Calu3 (cell line): ENCODE measurements at regions not wholly inside any gene's neighbourhood (a gene's known extent, or its start where the extent isn't known, plus 50 kb on each side); places are given as distances from the start of the nearest gene placed in this dataset.

Experiments
- BruUV-seq: library from RNA; stranded (reverse); fragments of 400-500 nt; replicated peaks from 2 replicates; lab custom pipeline; 2021; lab: Mats Ljungman, UMichigan
- CTCF ChIA-PET: fragments of 300-600 bp; sonication (Branson Sonifier 250); formaldehyde crosslinking; loops from one replicate; lab custom pipeline; 2022; ENCODE audit warnings: antibody characterized with exemption; lab: Charles Lee
- DNase-seq: peaks from one replicate; pipeline ENCODE4 v3.0.0; 2022
- H3K27ac Mint-ChIP-seq: one replicate; pipeline ENCODE4 v1.8.0; 2022; ENCODE audit warnings: mixed read lengths; ENCODE audit not compliant: unreplicated experiment
- H3K27me3 Mint-ChIP-seq: one replicate; pipeline ENCODE4 v1.8.0; 2022; ENCODE audit warnings: mixed read lengths; ENCODE audit not compliant: unreplicated experiment
- H3K36me3 Mint-ChIP-seq: one replicate; pipeline ENCODE4 v1.8.0; 2022; ENCODE audit warnings: mild to moderate bottlenecking, moderate library complexity, mixed read lengths; ENCODE audit not compliant: insufficient read depth, unreplicated experiment
- H3K4me1 Mint-ChIP-seq: one replicate; pipeline ENCODE4 v1.8.0; 2022; ENCODE audit warnings: mild to moderate bottlenecking, low read depth, mixed read lengths; ENCODE audit not compliant: unreplicated experiment
- H3K4me3 Mint-ChIP-seq: one replicate; pipeline ENCODE4 v1.8.0; 2022; ENCODE audit warnings: mild to moderate bottlenecking, low read depth, moderate library complexity, mixed read lengths; ENCODE audit not compliant: unreplicated experiment
- H3K9me3 Mint-ChIP-seq: one replicate; pipeline ENCODE4 v1.8.0; 2022; ENCODE audit warnings: low read depth, mixed read lengths; ENCODE audit not compliant: unreplicated experiment
- CTCF ChIP-seq: fragments of 200-600 bp; IDR thresholded peaks from one replicate; pipeline ENCODE4 v1.8.0; 2022; ENCODE audit warnings: antibody characterized with exemption; ENCODE audit not compliant: unreplicated experiment
- intact Hi-C: fragments of 100-400 bp; cut with micrococcal nuclease; formaldehyde crosslinking; loops from one replicate; pipeline ENCODE4 v1.10.0; 2022; ENCODE audit not compliant: unreplicated experiment

DNA sequence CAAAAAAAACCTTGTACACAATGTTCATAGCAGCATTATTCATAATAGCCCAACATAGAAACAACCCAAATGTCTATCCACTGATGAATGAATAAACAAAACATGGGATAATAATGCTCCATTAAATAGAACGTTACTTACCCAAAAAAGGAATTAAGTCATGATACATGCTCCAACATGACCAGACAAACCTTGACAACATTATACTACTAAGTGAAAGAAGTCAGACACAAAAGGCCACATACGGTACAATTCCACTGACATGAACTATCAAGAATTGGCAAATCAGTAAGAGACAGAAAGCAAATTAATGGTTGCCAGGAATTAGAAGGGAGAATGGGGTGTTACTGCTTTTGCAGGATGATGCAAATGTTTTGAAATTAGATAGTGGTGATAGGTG is 193.8 kb upstream of the SHISA6 start:
- H3K27ac Mint-ChIP-seq, result no peak overlapping the region
- DNase-seq, result no peak
- CTCF ChIA-PET, result no interaction called here
- H3K4me3 Mint-ChIP-seq, result no peak overlapping the region
- peaks cover 9% of the 10 kb centered on the region for H3K9me3 Mint-ChIP-seq
- H3K36me3 Mint-ChIP-seq, result no peaks in the 10 kb centered on the region
- TF ChIP-seq CTCF, result no peak
- H3K4me1 Mint-ChIP-seq, result no peaks in the 10 kb centered on the region
- no TSS peak for BruUV-seq
- H3K27me3 Mint-ChIP-seq, result no peaks in the 10 kb centered on the region
- intact Hi-C loops, result no loop called here

GRCh38 chr17:11039342-11039741 is 201.5 kb upstream of the PIRT start:
- intact Hi-C loops, result no loop called here
- no peaks in the 10 kb centered on the region for H3K27me3 Mint-ChIP-seq
- H3K36me3 Mint-ChIP-seq, result no peaks in the 10 kb centered on the region
- no TSS peak for BruUV-seq
- DNase-seq, result no peak
- CTCF ChIA-PET, result no interaction called here
- no peak for TF ChIP-seq CTCF
- H3K4me1 Mint-ChIP-seq, result no peaks in the 10 kb centered on the region
- no peak overlapping the region for H3K27ac Mint-ChIP-seq
- H3K4me3 Mint-ChIP-seq, result no peak overlapping the region
- peaks cover 8% of the 10 kb centered on the region for H3K9me3 Mint-ChIP-seq

DNA sequence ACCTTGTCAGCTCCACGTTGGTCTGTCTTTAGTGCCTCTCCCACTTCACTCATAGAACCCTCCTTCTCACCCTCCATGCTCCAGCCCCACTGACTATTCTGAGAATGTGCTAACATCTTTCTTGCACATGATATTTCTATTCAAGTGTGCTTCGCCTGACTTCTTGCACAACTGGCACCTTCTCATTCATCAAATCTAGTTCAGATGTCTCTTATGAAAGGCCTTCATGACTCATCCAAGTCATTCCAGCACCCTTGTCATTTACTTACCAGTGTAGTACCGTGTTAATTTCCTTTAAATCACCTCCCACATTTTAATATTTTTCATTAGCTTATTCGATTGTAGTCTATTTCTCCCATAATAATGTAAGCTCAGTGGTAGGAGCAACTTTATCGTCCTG is 197.8 kb upstream of the PIRT start:
- Mint-ChIP-seq H3K4me1 (no peaks in the 10 kb centered on the region), H3K36me3 (no peaks in the 10 kb centered on the region), H3K27me3 (no peaks in the 10 kb centered on the region), H3K27ac (no peak overlapping the region), H3K4me3 (no peak overlapping the region), H3K9me3 (peaks cover 6% of the 10 kb centered on the region)
- no TSS peak for BruUV-seq
- no peak for TF ChIP-seq CTCF
- intact Hi-C loops, result no loop called here
- no peak for DNase-seq
- CTCF ChIA-PET, result no interaction called here

- DNase-seq, result no peak
- Mint-ChIP-seq H3K4me3 (no peak overlapping the region), H3K27me3 (no peaks in the 10 kb centered on the region), H3K27ac (no peak overlapping the region), H3K9me3 (peaks cover 10% of the 10 kb centered on the region), H3K36me3 (no peaks in the 10 kb centered on the region), H3K4me1 (no peaks in the 10 kb centered on the region)
- intact Hi-C loops, result no loop called here
- no peak for TF ChIP-seq CTCF
- CTCF ChIA-PET, result no interaction called here
- no TSS peak for BruUV-seq
These were observed 193.9 kb upstream of the PIRT start for GRCh38 chr17:11031787-11032186.
